WTC11 (cell line): ENCODE measurements at regions not wholly inside any gene's neighbourhood (a gene's known extent, or its start where the extent isn't known, plus 50 kb on each side); places are given as distances from the start of the nearest gene placed in this dataset.

ENCODE experiments used
- ATAC-seq: fragments of 200-7000 bp; cut with Tn5 transposase; 2 replicates; pipeline ENCODE4 v1.10.0; 2021; ENCODE audit warnings: mild to moderate bottlenecking, moderate library complexity
- CTCF ChIA-PET: fragments of 300-600 bp; sonication (Branson Sonifier 250); formaldehyde crosslinking; loops from one replicate; lab custom pipeline; 2021; ENCODE audit warnings: antibody characterized with exemption; lab: Charles Lee
- POLR2A ChIA-PET: fragments of 350-600 bp; sonication (Branson Sonifier 250); formaldehyde crosslinking; loops from one replicate; lab custom pipeline; 2021; ENCODE audit warnings: antibody characterized with exemption; lab: Charles Lee
- DNase-seq: peaks from one replicate; pipeline ENCODE4 v3.0.0; 2021; ENCODE audit warnings: low spot score
- H3K27ac Mint-ChIP-seq: 2 replicates; pipeline ENCODE4 v1.8.0; 2021; ENCODE audit warnings: mixed read lengths
- H3K27me3 Mint-ChIP-seq: 2 replicates; pipeline ENCODE4 v1.8.0; 2021; ENCODE audit warnings: low read depth, mild to moderate bottlenecking, moderate library complexity, mixed read lengths
- H3K36me3 Mint-ChIP-seq: 2 replicates; pipeline ENCODE4 v1.8.0; 2021; ENCODE audit warnings: mixed read lengths
- H3K4me1 Mint-ChIP-seq: 2 replicates; pipeline ENCODE4 v1.8.0; 2022; ENCODE audit warnings: mixed read lengths
- H3K4me3 Mint-ChIP-seq: 2 replicates; pipeline ENCODE4 v1.8.0; 2021; ENCODE audit warnings: mild to moderate bottlenecking, moderate library complexity, mixed read lengths
- H3K9me3 Mint-ChIP-seq: 2 replicates; pipeline ENCODE4 v1.8.0; 2021; ENCODE audit warnings: mixed read lengths
- CREM ChIP-seq: sonication (generic); formaldehyde crosslinking; IDR thresholded peaks from 2 replicates; pipeline ENCODE4 v1.8.1; 2022; ENCODE audit warnings: mild to moderate bottlenecking, missing genetic modification reagents, moderate library complexity
- ELF4 ChIP-seq: sonication (generic); formaldehyde crosslinking; IDR thresholded peaks from 2 replicates; pipeline ENCODE4 v1.8.1; 2022; ENCODE audit warnings: low read depth, mild to moderate bottlenecking, moderate library complexity, missing genetic modification reagents
- EMX1 ChIP-seq: fragments of 250-450 bp; sonication (Bioruptor Pico); IDR thresholded peaks from 2 replicates; pipeline ENCODE4 v1.8.0; 2021; ENCODE audit warnings: mild to moderate bottlenecking
- GRHL2 ChIP-seq: fragments of 250-450 bp; sonication (Bioruptor Pico); IDR thresholded peaks from 2 replicates; pipeline ENCODE4 v1.8.0; 2022; ENCODE audit warnings: mild to moderate bottlenecking, moderate library complexity; ENCODE audit not compliant: insufficient replicate concordance, severe bottlenecking
- JAZF1 ChIP-seq: fragments of 250-450 bp; sonication (Bioruptor Pico); IDR thresholded peaks from 2 replicates; pipeline ENCODE4 v1.9.0; 2021; ENCODE audit warnings: moderate library complexity, mild to moderate bottlenecking, inconsistent platforms
- NR1H2 ChIP-seq: sonication (generic); formaldehyde crosslinking; IDR thresholded peaks from 2 replicates; pipeline ENCODE4 v1.9.0; 2021; ENCODE audit warnings: mild to moderate bottlenecking, moderate library complexity, missing genetic modification reagents
- NR3C1 ChIP-seq: sonication (generic); formaldehyde crosslinking; conservative IDR thresholded peaks from 2 replicates; pipeline ENCODE4 v1.8.1; 2023; ENCODE audit warnings: low read depth, mild to moderate bottlenecking, missing genetic modification reagents
- PRRX2 ChIP-seq: fragments of 250-450 bp; sonication (Bioruptor Pico); IDR thresholded peaks from 2 replicates; pipeline ENCODE4 v1.8.0; 2021; ENCODE audit warnings: mild to moderate bottlenecking
- SP1 ChIP-seq: sonication (generic); formaldehyde crosslinking; conservative IDR thresholded peaks from 2 replicates; pipeline ENCODE4 v1.8.1; 2022; ENCODE audit warnings: missing genetic modification reagents
- TCF7 ChIP-seq: sonication (generic); formaldehyde crosslinking; IDR thresholded peaks from 2 replicates; pipeline ENCODE4 v1.8.0; 2022; ENCODE audit warnings: mild to moderate bottlenecking, low read depth, missing genetic modification reagents, moderate library complexity
- TEAD1 ChIP-seq: sonication (generic); formaldehyde crosslinking; IDR thresholded peaks from 2 replicates; pipeline ENCODE4 v1.8.0; 2022; ENCODE audit warnings: mild to moderate bottlenecking, missing genetic modification reagents
- ZNF121 ChIP-seq: sonication (generic); formaldehyde crosslinking; IDR thresholded peaks from 2 replicates; pipeline ENCODE4 v1.8.0; 2023; ENCODE audit warnings: missing genetic modification reagents
- ZNF232 ChIP-seq: sonication (generic); formaldehyde crosslinking; IDR thresholded peaks from 2 replicates; pipeline ENCODE4 v1.8.0; 2022; ENCODE audit warnings: mild to moderate bottlenecking, missing genetic modification reagents
- TF ChIP-seq, protein P1 (sequence below): sonication (generic); formaldehyde crosslinking; IDR thresholded peaks from 2 replicates; pipeline ENCODE4 v1.8.1; 2023; ENCODE audit warnings: mild to moderate bottlenecking, missing genetic modification reagents
- TF ChIP-seq, protein P2 (sequence below): sonication (generic); formaldehyde crosslinking; IDR thresholded peaks from 2 replicates; pipeline ENCODE4 v1.8.0; 2022; ENCODE audit warnings: mild to moderate bottlenecking, missing genetic modification reagents
- TF ChIP-seq, protein P3 (sequence below): fragments of 200-600 bp; IDR thresholded peaks from 2 replicates; pipeline ENCODE4 v1.8.0; 2022; ENCODE audit warnings: antibody characterized with exemption
- TF ChIP-seq, protein P4 (sequence below): sonication (generic); formaldehyde crosslinking; IDR thresholded peaks from 2 replicates; pipeline ENCODE4 v1.8.0; 2022; ENCODE audit warnings: mild to moderate bottlenecking, missing genetic modification reagents
- TF ChIP-seq, protein P5 (sequence below): sonication (generic); formaldehyde crosslinking; IDR thresholded peaks from 2 replicates; pipeline ENCODE4 v1.8.1; 2022; ENCODE audit warnings: low read depth, mild to moderate bottlenecking, moderate library complexity, missing genetic modification reagents, borderline replicate concordance
- TF ChIP-seq, protein P6 (sequence below): sonication (generic); formaldehyde crosslinking; IDR thresholded peaks from 2 replicates; pipeline ENCODE4 v1.8.0; 2023; ENCODE audit warnings: missing genetic modification reagents
- TF ChIP-seq, protein P7 (sequence below): fragments of 250-450 bp; sonication (Bioruptor Pico); IDR thresholded peaks from 2 replicates; pipeline ENCODE4 v2.1.2; 2022; ENCODE audit warnings: mild to moderate bottlenecking, moderate library complexity

DNA sequence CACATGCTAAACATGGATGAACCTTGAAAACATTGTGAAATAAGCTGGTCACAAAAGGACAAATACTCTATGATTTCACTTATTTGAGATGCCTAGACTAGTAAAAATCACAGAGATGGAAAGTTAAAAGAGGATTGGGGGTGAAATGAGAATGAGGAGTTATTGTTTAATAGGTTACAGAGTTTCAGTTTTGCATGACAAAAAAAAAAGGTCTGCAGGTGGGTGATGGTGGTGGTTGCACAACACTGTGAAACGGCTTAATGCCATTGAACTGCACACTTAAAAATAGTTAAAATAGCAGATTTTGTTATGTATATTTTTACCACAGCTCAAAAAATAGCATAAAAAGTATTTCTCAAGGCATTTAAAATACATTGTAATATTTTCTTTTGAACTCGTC lies 151.9 kb upstream of the NRXN3 start:
- no peak for TF ChIP-seq ZNF232 (CRISPR knock-in tag)
- TF ChIP-seq ZNF121 (CRISPR knock-in tag) = no peak
- TF ChIP-seq, all 79 proteins: peak for 0
- ATAC-seq = no peak
- no peak for DNase-seq
- ChIA-PET POLR2A (no interaction called here), CTCF (no interaction called here)
- no peaks in the 10 kb centered on the region for H3K4me1 Mint-ChIP-seq
- H3K27me3 Mint-ChIP-seq = no peaks in the 10 kb centered on the region
- peaks cover 42% of the 10 kb centered on the region for H3K9me3 Mint-ChIP-seq
- no peaks in the 10 kb centered on the region for H3K36me3 Mint-ChIP-seq
- no peak overlapping the region for H3K27ac Mint-ChIP-seq
- H3K4me3 Mint-ChIP-seq = no peak overlapping the region

DNA sequence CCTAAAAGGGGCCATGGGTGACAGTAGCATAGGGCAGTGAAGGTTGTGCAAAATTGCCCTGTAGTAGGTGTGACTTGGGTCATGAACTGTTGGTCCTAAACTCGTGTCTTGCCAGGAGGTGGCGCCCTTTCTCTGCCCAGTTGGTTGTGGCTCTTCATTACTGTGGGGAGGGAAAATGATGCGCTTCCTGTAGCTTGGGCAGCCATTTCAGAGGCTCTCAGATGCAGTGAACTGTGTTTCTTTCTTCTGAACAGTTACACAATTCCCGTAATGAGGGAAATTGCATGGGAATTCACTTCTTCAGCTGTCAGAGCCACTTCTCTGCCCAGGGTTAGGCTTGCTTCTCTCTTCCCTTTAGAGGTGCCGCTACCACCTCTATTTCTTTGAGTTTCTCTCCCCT lies 148.1 kb upstream of the NRXN3 start:
- peaks cover 10% of the 10 kb centered on the region; the same call in 1 of the 2 replicates for H3K4me1 Mint-ChIP-seq
- no peaks in the 10 kb centered on the region for H3K36me3 Mint-ChIP-seq
- POLR2A ChIA-PET = interaction anchor here (0.7 to 1.0 kb wide), 2 partner anchors 418 to 544 kb away, joined by 3 to 4 read pairs; no protein-coding TSS in a partner anchor
- no peak overlapping the region for H3K4me3 Mint-ChIP-seq
- CTCF ChIA-PET = interaction anchor here (0.6 to 2.2 kb wide), 23 partner anchors 8 to 575 kb away, joined by 3 to 19 read pairs (median 4); no protein-coding TSS in a partner anchor
- no peak overlapping the region for H3K27ac Mint-ChIP-seq
- TF ChIP-seq, protein P1, sequence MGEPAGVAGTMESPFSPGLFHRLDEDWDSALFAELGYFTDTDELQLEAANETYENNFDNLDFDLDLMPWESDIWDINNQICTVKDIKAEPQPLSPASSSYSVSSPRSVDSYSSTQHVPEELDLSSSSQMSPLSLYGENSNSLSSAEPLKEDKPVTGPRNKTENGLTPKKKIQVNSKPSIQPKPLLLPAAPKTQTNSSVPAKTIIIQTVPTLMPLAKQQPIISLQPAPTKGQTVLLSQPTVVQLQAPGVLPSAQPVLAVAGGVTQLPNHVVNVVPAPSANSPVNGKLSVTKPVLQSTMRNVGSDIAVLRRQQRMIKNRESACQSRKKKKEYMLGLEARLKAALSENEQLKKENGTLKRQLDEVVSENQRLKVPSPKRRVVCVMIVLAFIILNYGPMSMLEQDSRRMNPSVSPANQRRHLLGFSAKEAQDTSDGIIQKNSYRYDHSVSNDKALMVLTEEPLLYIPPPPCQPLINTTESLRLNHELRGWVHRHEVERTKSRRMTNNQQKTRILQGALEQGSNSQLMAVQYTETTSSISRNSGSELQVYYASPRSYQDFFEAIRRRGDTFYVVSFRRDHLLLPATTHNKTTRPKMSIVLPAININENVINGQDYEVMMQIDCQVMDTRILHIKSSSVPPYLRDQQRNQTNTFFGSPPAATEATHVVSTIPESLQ = no peak
- TF ChIP-seq NR3C1 (CRISPR knock-in tag) (no peak), TEAD1 (CRISPR knock-in tag) (peak; percentile 34; the same call in 1 of the 2 replicates), CREM (CRISPR knock-in tag) (no peak), JAZF1 (CRISPR knock-in tag) (no peak), ELF4 (CRISPR knock-in tag) (no peak), NR1H2 (CRISPR knock-in tag) (no peak), PRRX2 (0 out of 2 replicates have a peak, but pooled peaks have one; percentile 65), SP1 (CRISPR knock-in tag) (no peak), GRHL2 (CRISPR knock-in tag) (no peak), TCF7 (CRISPR knock-in tag) (no peak), ZNF121 (CRISPR knock-in tag) (peak; percentile 91), EMX1 (CRISPR knock-in tag) (0 out of 2 replicates have a peak, but pooled peaks have one; percentile 27)
- TF ChIP-seq, protein P2, sequence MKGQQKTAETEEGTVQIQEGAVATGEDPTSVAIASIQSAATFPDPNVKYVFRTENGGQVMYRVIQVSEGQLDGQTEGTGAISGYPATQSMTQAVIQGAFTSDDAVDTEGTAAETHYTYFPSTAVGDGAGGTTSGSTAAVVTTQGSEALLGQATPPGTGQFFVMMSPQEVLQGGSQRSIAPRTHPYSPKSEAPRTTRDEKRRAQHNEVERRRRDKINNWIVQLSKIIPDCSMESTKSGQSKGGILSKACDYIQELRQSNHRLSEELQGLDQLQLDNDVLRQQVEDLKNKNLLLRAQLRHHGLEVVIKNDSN (CRISPR knock-in tag) = no peak
- TF ChIP-seq, protein P3, sequence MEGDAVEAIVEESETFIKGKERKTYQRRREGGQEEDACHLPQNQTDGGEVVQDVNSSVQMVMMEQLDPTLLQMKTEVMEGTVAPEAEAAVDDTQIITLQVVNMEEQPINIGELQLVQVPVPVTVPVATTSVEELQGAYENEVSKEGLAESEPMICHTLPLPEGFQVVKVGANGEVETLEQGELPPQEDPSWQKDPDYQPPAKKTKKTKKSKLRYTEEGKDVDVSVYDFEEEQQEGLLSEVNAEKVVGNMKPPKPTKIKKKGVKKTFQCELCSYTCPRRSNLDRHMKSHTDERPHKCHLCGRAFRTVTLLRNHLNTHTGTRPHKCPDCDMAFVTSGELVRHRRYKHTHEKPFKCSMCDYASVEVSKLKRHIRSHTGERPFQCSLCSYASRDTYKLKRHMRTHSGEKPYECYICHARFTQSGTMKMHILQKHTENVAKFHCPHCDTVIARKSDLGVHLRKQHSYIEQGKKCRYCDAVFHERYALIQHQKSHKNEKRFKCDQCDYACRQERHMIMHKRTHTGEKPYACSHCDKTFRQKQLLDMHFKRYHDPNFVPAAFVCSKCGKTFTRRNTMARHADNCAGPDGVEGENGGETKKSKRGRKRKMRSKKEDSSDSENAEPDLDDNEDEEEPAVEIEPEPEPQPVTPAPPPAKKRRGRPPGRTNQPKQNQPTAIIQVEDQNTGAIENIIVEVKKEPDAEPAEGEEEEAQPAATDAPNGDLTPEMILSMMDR = peak; percentile 79
- TF ChIP-seq, protein P4, sequence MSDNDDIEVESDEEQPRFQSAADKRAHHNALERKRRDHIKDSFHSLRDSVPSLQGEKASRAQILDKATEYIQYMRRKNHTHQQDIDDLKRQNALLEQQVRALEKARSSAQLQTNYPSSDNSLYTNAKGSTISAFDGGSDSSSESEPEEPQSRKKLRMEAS = peak; percentile 40; the same call in 1 of the 2 replicates
- TF ChIP-seq, protein P5, sequence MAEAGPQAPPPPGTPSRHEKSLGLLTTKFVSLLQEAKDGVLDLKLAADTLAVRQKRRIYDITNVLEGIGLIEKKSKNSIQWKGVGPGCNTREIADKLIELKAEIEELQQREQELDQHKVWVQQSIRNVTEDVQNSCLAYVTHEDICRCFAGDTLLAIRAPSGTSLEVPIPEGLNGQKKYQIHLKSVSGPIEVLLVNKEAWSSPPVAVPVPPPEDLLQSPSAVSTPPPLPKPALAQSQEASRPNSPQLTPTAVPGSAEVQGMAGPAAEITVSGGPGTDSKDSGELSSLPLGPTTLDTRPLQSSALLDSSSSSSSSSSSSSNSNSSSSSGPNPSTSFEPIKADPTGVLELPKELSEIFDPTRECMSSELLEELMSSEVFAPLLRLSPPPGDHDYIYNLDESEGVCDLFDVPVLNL = no peak
- TF ChIP-seq, protein P6, sequence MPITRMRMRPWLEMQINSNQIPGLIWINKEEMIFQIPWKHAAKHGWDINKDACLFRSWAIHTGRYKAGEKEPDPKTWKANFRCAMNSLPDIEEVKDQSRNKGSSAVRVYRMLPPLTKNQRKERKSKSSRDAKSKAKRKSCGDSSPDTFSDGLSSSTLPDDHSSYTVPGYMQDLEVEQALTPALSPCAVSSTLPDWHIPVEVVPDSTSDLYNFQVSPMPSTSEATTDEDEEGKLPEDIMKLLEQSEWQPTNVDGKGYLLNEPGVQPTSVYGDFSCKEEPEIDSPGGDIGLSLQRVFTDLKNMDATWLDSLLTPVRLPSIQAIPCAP = no peak
- TF ChIP-seq, protein P7, sequence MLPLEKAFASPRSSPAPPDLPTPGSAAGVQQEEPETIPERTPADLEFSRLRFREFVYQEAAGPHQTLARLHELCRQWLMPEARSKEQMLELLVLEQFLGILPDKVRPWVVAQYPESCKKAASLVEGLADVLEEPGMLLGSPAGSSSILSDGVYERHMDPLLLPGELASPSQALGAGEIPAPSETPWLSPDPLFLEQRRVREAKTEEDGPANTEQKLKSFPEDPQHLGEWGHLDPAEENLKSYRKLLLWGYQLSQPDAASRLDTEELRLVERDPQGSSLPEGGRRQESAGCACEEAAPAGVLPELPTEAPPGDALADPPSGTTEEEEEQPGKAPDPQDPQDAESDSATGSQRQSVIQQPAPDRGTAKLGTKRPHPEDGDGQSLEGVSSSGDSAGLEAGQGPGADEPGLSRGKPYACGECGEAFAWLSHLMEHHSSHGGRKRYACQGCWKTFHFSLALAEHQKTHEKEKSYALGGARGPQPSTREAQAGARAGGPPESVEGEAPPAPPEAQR (CRISPR knock-in tag) = 0 out of 2 replicates have a peak, but pooled peaks have one; percentile 47
- ATAC-seq (peak; percentile 98), DNase-seq (peak; percentile 89)
- peaks cover 24% of the 10 kb centered on the region for H3K9me3 Mint-ChIP-seq
- no peaks in the 10 kb centered on the region for H3K27me3 Mint-ChIP-seq
